ENCODE measurements at regions not wholly inside any gene's neighbourhood (a gene's known extent, or its start where the extent isn't known, plus 50 kb on each side); places are given as distances from the start of the nearest gene placed in this dataset.
A peak's percentile ranks its signal among the peaks of the same experiment; 100 is the strongest.
"Not testable (repeated sequence)": the region's sequence is repeated elsewhere in the genome, so short reads cannot be mapped to it uniquely, and the experiment has no call there.

DNA sequence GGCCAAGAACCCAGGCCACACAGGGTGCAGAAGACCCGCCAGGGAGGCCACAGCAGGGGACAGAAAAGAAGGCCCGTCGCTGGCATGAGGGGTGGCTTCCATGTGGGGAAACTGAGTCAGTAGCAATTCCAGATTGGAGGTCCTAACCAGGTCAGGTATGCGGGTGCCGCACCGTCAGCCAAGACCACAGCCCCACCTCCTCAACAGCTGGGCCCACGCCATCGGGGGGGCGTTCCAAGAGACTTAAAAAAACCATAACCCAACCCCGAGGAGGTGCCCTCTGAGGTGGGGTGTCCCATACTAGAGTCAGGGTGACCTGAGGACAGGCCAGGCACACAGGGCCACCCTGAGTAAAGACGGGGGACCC, 5416.8 kb upstream of the TPTE start:
- H3K27me3 ChIP-seq; H3K4me3 ChIP-seq; H3K9me3 ChIP-seq; H3K4me1 ChIP-seq; H3K36me3 ChIP-seq; ATAC-seq; H3K27ac ChIP-seq; intact Hi-C loops (cut with DNase I): not testable (repeated sequence)
- DNase-seq: peak; percentile 8

DNA sequence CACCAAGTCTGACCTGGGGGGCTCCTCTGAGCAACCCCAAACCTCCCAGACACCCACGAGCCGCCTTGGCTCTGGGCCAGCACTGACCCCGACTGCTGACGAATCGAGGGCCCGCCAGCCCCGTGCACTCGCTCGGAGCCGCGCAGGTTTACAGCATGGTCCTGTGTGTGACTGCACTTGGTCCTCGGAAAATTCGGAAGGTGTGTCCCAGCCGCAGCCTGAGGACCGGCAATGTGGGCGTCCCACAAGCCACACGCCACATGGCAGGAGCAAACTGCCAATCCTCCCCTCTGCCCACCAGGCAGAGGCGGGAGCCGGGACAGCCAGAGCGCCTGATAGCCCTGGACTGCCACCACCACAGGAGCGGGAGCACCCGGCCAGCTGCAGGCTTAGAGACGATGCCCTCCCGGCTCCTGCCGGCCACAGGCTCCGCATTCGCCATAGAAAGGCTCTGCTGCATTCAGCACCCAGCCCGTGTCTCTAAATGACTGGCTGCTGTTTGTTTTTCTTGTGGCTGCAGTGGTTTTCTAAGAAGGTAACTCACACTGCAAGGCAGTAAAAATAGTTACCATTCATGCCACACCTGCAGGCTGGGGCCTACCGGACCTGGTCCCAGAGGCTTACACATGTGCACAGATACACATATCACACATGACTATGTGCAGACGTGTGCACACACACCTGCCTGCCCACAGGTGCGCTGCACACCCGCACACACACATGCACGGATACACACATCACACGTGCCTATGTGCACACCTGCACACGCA, 5415.3 kb upstream of the TPTE start:
- H3K27ac ChIP-seq; H3K4me1 ChIP-seq; H3K27me3 ChIP-seq; H3K9me3 ChIP-seq; H3K4me3 ChIP-seq; intact Hi-C loops (cut with DNase I); ATAC-seq; H3K36me3 ChIP-seq: not testable (repeated sequence)
- peak; percentile 7 for DNase-seq

- H3K4me1 ChIP-seq; intact Hi-C loops (cut with DNase I); H3K4me3 ChIP-seq; H3K27me3 ChIP-seq; H3K36me3 ChIP-seq; H3K9me3 ChIP-seq; H3K27ac ChIP-seq: not testable (repeated sequence)
- DNase-seq: peak; percentile 34
- ATAC-seq: peak; percentile 81
Observed at GRCh38 chr21:5106767-5107464, 5414.5 kb upstream of the TPTE start.

DNA sequence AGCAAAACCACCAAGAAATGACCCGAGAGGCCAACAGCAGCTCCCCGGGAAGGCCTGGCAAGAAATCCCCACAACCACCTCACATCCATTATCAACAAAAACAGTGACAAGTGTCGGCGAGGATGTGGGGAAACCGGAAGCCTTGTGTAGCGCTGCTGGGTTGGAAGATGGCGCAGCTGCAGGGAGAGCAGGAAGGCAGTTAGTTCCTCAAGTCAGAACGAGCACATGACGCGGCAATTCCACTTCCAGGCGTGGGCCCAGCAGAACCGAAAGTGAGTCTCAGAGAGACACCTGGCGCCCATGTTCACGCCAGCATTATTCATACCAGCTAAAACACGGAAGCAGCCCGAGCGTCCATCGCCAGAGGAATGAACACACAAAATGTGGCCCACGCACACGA, 5413.7 kb upstream of the TPTE start:
- H3K27ac ChIP-seq; H3K4me1 ChIP-seq; H3K27me3 ChIP-seq; H3K4me3 ChIP-seq; H3K36me3 ChIP-seq; DNase-seq; H3K9me3 ChIP-seq; intact Hi-C loops (cut with DNase I): not testable (repeated sequence)
- peak; percentile 66 for ATAC-seq

DNA sequence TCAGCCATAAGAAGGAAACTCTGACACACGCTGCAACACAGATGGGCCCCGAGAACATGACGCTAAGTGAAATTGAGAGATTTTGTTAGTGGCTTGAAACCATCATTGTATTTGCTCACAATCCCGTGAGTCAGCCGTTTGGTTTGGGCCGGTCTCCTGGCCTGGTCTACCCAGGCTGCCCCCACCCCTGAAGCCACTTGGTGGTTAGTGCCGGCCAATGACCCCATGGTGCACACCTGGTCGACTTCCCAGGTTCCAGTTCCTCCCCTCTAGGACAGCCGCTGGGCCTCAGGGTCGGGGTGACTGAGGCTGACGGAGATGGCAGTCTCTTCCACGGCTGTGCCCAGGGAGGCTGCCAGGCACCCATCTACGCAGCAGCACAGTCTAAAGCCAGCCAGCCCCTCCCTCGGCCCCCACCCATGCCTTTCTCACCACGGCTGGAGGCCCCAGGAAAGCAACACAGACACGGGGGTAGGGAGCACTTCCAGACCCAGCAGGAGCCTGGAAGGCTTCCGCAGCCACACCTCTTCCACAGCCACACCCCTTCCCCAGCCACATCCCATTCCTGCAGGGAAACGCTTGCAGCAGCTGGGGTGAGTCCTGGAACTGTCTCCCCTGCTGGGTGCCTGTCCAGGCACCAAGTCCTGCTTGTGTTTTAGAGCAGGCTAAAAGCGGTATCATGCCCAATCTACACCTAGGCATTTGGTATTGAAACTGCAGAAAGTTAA, 5413.2 kb upstream of the TPTE start:
- H3K27me3 ChIP-seq; H3K36me3 ChIP-seq; H3K9me3 ChIP-seq; H3K4me3 ChIP-seq; H3K4me1 ChIP-seq; H3K27ac ChIP-seq; intact Hi-C loops (cut with DNase I): not testable (repeated sequence)
- DNase-seq (peak; percentile 30), ATAC-seq (peak; percentile 17)

DNA sequence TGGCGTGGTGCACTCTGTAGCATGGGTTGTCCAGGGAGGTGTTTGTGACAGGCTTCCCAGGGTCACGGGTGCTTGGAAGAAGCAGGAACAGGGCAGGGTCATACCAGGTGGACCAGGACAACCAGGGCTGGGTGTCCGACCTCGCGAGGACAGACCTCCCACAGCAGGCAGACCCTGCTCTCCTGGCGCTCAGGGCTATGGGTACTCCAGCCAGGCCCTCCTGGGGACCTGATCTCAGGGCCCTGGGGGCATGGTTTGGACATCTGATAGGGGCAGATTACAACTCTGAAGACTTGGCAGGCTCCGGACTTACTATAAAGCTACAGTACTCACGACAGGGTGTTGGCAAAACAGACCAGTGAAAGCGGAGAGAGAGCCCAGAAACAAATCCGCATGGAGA, 5410.2 kb upstream of the TPTE start:
- H3K27ac ChIP-seq; intact Hi-C loops (cut with DNase I); H3K27me3 ChIP-seq; H3K36me3 ChIP-seq; H3K4me3 ChIP-seq; H3K4me1 ChIP-seq; ATAC-seq; H3K9me3 ChIP-seq: not testable (repeated sequence)
- DNase-seq: peak; percentile 16

- H3K36me3 ChIP-seq; H3K9me3 ChIP-seq; H3K27ac ChIP-seq; intact Hi-C loops (cut with DNase I); H3K4me1 ChIP-seq; H3K4me3 ChIP-seq; H3K27me3 ChIP-seq; ATAC-seq; DNase-seq: not testable (repeated sequence)
Observed at GRCh38 chr21:5113092-5113491, 5408.3 kb upstream of the TPTE start.

DNA sequence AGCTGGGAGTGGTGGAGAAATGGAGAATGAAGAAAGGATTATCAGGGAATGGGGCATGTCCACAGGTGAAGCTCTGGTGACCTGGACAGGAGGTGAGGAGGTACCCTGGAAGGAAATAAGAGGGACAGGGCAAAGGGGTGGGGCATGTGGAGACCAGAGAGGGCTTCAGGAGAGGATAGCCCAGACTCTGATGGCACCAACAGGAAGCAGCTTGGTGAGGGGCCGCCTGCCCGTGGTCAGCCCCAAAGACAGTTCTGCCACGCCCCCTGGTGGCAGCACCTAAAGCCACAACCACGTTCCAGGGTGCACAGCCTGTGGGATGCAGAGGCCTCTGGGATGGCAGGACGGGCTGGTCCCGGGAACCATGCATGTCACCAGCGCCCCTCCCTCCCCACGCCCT, 5406.9 kb upstream of the TPTE start:
- H3K4me1 ChIP-seq; DNase-seq; intact Hi-C loops (cut with DNase I): not testable (repeated sequence)

DNA sequence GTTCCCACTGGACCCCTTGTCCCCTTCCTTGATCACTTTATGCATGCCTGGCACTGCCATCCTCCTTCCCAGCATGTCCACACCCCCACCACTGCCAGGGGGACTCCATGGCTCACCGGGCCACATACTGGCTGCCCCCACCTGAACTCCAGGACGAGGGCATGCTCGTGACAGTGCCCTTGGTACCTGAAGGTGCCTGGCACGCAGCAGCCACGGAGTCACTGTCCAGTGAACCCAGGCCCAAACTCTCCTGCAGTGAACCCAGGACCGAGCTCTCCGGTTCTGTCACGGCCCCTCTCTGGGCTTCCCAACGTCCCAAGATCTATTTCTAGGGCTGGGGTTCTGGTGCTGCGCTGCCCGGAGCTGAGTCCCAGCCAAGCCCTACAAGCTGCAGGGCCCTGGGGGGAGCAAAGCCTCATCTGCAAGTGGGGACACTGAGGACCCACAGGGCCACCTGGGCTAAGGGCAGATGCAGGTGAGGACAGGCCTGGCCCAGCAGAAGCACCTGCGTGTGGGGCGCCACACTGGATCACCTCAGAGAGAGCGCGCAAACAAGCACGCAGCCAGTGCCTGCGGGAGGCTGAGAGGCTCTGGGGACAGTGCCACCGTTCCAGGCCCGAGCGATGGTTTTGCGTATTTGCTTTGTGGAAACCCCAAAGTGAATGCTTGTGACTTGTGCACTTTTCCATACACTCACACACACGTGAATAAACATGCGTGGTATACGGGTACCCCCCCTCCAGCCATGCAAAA, 5406.3 kb upstream of the TPTE start:
- H3K27ac ChIP-seq; DNase-seq; H3K4me3 ChIP-seq; H3K4me1 ChIP-seq; H3K9me3 ChIP-seq; H3K36me3 ChIP-seq; H3K27me3 ChIP-seq; intact Hi-C loops (cut with DNase I); ATAC-seq: not testable (repeated sequence)

More for the DNA sequence above, 5406.9 kb upstream of the TPTE start:
- H3K4me3 ChIP-seq, H3K27ac ChIP-seq, H3K9me3 ChIP-seq, H3K36me3 ChIP-seq, H3K27me3 ChIP-seq: not testable (repeated sequence)
- ATAC-seq: peak; percentile 78

DNA sequence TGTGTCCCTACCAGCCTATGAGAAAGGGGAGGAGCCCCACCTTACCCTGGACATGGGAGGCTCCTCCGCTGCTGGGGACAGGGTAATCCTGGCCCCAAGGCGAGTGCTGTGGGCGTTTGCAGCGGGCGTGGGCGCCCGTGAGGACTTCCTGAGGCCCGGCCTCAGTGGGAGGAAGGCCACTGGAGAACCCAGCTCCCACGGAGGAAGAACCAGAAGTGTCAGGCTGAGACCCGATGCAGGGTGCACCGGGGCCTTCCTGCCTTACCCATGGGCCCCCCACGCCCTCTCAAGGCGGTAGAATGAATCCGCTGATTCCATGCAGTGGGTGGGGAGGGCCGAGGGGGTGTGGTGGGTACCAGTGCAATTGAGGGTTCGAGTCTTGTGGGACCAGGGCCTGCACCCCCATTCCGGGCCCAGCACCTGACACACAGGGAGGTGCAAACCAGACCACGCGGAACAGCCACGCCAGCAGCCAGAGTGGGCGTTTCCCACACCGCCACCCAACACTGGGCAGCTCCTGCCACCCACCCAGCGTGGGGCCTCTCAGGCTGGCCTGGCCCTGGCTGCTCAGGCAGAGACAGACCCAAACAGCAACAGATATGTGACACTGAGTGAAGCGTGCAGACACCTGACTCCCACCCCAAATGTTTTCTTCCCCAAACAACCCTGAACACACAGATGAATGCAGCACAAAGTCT, 5405.6 kb upstream of the TPTE start:
- intact Hi-C loops (cut with DNase I); H3K4me1 ChIP-seq; H3K9me3 ChIP-seq; H3K27me3 ChIP-seq; H3K27ac ChIP-seq; H3K36me3 ChIP-seq; DNase-seq; H3K4me3 ChIP-seq: not testable (repeated sequence)
- peak; percentile 57 for ATAC-seq

- H3K9me3 ChIP-seq; H3K4me1 ChIP-seq; H3K27ac ChIP-seq; H3K36me3 ChIP-seq; DNase-seq; H3K27me3 ChIP-seq; H3K4me3 ChIP-seq; intact Hi-C loops (cut with DNase I); ATAC-seq: not testable (repeated sequence)
Observed at GRCh38 chr21:5116344-5117123, 5404.8 kb upstream of the TPTE start.

DNA sequence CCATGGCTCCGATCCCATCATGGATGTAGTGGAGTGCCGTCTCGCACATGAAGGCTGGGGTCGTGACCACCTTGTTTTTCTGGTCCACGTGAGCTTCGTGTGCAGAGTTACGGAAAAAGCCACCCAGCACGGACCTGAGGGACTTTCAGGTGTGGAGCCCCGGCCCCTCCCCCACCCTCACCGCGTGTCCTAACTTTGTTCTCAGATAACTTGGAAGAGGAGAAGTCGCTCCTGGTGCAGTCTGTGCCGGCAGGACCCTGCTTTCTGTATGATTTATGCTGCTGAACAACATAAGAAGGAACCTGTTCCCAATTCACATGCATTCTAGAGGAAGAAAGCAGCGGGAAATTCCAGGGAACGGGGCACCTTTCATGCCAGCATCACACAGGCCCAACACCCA, 5404.2 kb upstream of the TPTE start:
- H3K9me3 ChIP-seq; intact Hi-C loops (cut with DNase I); H3K27me3 ChIP-seq; H3K36me3 ChIP-seq; DNase-seq; H3K27ac ChIP-seq; H3K4me3 ChIP-seq; H3K4me1 ChIP-seq; ATAC-seq: not testable (repeated sequence)
